Natural killer cell (primary cell): ENCODE measurements at regions not wholly inside any gene's neighbourhood (a gene's known extent, or its start where the extent isn't known, plus 50 kb on each side); places are given as distances from the start of the nearest gene placed in this dataset.

Experiments used
- ATAC-seq, 3 donors: fragments of 150-1000 bp in 2 of 3; fragments of 200-7000 bp in 1 of 3; cut with Tn5 transposase; 1 replicate in 1 of 3; 2 replicates in 2 of 3; pipeline ENCODE4 v1.10.0; 2021; ENCODE audit warnings: mild to moderate bottlenecking in 2 of 3, moderate library complexity in 2 of 3
- DNase-seq, 2 donors: peaks; one replicate each; pipeline versions ENCODE4 v3.0.0 to v3.0.0-alpha.2; 2013 to 2021; ENCODE audit warnings: mixed read lengths in 1 of 2
- H3K27ac ChIP-seq: one replicate; pipeline ENCODE4 v1.5.1; 2013; ENCODE audit warnings: mild to moderate bottlenecking, low read length
- H3K27me3 ChIP-seq: one replicate; pipeline ENCODE4 v1.6.1; 2013; ENCODE audit warnings: low read length; ENCODE audit not compliant: control insufficient read depth, insufficient read depth
- H3K36me3 ChIP-seq: one replicate; pipeline ENCODE4 v1.6.1; 2013; ENCODE audit warnings: low read length; ENCODE audit not compliant: control insufficient read depth, insufficient read depth
- H3K4me1 ChIP-seq: one replicate; pipeline ENCODE4 v1.6.1; 2013; ENCODE audit warnings: low read length; ENCODE audit not compliant: control insufficient read depth, insufficient read depth
- H3K4me3 ChIP-seq: one replicate; pipeline ENCODE4 v1.5.1; 2013; ENCODE audit warnings: low read length
- H3K9me3 ChIP-seq: one replicate; pipeline ENCODE4 v1.6.1; 2013; ENCODE audit warnings: low read length; ENCODE audit not compliant: control insufficient read depth, insufficient read depth
- H3K27ac Mint-ChIP-seq, 2 donors: one replicate each; pipeline ENCODE4 v1.8.0; 2022; ENCODE audit warnings: mild to moderate bottlenecking in 2 of 2, mixed read lengths in 2 of 2, moderate library complexity in 1 of 2
- H3K27me3 Mint-ChIP-seq, 2 donors: one replicate each; pipeline ENCODE4 v1.8.0; 2022; ENCODE audit warnings: low read depth in 2 of 2, mixed read lengths in 2 of 2
- H3K36me3 Mint-ChIP-seq: one replicate; pipeline ENCODE4 v1.8.0; 2022; ENCODE audit warnings: mixed read lengths
- H3K4me1 Mint-ChIP-seq, 2 donors: one replicate each; pipeline ENCODE4 v1.8.0; 2022; ENCODE audit warnings: mixed read lengths in 2 of 2
- H3K4me3 Mint-ChIP-seq: one replicate; pipeline ENCODE4 v1.8.0; 2022; ENCODE audit warnings: mild to moderate bottlenecking, moderate library complexity, mixed read lengths
- H3K9me3 Mint-ChIP-seq, 2 donors: one replicate each; pipeline ENCODE4 v1.8.0; 2022; ENCODE audit warnings: mixed read lengths in 2 of 2
- WGBS: methylation state at CpG from one replicate; pipeline ENCODE4 v1.1.7; 2013; ENCODE audit warnings: missing lambda C conversion rate; ENCODE audit not compliant: insufficient coverage; 5-methylcytosine and 5-hydroxymethylcytosine counted together
- intact Hi-C: fragments of 100-400 bp; cut with micrococcal nuclease; formaldehyde crosslinking; loops from one replicate; pipeline ENCODE4 v1.14.2; 2022
- TF ChIP-seq, protein P1 (sequence below): fragments of 200-600 bp; IDR thresholded peaks from one replicate; pipeline ENCODE4 v1.8.0; 2022; ENCODE audit warnings: antibody characterized with exemption

DNA sequence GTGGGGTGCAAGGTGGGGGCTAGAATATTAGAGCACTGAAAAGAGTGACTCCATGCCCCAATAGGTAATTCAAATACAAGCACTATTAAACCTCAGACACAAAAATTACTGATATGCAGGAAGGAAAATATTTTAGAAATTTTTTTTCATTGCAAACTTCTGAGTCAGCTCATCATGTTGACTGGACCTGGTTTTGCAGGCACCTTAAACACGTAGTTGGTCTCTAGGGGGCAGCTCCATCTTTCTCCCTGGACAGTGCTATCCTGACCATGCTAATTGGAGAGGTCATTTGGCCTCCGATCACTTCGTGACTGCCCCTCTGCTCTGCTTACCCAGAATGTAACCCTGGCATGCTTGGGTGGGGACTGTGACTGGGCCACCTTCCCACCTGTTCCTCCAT, 368.4 kb upstream of the MKI67 start:
- 83% methylated on average over 3 of the region's 3 CpGs for WGBS
- Histone ChIP-seq H3K4me1 (no peaks in the 10 kb centered on the region), H3K27ac (no peak overlapping the region), H3K4me3 (no peak overlapping the region), H3K27me3 (no peaks in the 10 kb centered on the region), H3K36me3 (no peaks in the 10 kb centered on the region), H3K9me3 (no peaks in the 10 kb centered on the region)
- TF ChIP-seq, protein P1, sequence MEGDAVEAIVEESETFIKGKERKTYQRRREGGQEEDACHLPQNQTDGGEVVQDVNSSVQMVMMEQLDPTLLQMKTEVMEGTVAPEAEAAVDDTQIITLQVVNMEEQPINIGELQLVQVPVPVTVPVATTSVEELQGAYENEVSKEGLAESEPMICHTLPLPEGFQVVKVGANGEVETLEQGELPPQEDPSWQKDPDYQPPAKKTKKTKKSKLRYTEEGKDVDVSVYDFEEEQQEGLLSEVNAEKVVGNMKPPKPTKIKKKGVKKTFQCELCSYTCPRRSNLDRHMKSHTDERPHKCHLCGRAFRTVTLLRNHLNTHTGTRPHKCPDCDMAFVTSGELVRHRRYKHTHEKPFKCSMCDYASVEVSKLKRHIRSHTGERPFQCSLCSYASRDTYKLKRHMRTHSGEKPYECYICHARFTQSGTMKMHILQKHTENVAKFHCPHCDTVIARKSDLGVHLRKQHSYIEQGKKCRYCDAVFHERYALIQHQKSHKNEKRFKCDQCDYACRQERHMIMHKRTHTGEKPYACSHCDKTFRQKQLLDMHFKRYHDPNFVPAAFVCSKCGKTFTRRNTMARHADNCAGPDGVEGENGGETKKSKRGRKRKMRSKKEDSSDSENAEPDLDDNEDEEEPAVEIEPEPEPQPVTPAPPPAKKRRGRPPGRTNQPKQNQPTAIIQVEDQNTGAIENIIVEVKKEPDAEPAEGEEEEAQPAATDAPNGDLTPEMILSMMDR: no peak
- intact Hi-C loops: no loop called here
- H3K9me3 Mint-ChIP-seq: no peaks in the 10 kb centered on the region
- H3K27ac Mint-ChIP-seq: no peak overlapping the region
- ATAC-seq (no peak), DNase-seq (no peak)
- no peaks in the 10 kb centered on the region for H3K4me1 Mint-ChIP-seq
- H3K27me3 Mint-ChIP-seq: no peaks in the 10 kb centered on the region
- H3K4me3 Mint-ChIP-seq: no peak overlapping the region
- H3K36me3 Mint-ChIP-seq: no peaks in the 10 kb centered on the region

DNA sequence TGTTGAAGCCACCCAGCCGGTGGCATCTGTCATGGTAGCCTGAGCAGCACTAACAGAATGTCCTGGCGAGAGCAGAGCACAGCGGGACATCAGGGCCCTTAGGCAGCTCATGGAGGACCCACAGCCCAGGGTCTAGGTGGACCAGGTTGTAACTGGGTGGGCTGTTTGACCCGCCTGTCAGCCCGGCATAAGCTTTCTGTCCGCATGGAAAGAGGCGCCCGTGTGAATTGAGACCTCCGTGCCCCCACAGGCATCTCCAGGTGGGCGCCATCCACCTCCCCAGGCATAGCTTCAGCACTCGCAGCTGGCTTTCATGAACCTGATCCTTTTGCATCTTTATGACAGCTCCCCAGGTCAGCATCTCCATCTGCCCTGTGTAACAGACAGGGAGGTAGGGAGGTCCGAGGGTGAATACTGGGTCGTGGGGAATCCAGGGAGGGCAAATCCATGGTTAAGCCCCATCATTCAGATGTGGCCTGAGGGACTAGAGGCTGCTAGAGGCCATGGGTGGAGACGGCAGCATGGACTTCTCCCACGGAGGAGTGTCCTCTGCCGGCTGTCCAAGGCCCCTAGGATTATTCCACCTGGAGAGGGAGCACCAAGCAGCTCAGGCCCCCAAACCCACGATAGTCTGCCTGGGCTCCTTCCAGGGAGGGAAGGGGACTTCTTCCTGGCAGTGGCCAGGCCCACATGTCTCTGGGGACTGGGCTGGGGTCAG, 371.6 kb upstream of the MKI67 start:
- Histone ChIP-seq H3K9me3 (no peaks in the 10 kb centered on the region), H3K4me1 (no peaks in the 10 kb centered on the region), H3K36me3 (no peaks in the 10 kb centered on the region), H3K27ac (no peak overlapping the region), H3K4me3 (no peak overlapping the region), H3K27me3 (no peaks in the 10 kb centered on the region)
- H3K4me3 Mint-ChIP-seq: no peak overlapping the region
- no peak overlapping the region for H3K27ac Mint-ChIP-seq
- TF ChIP-seq, protein P1: no peak
- intact Hi-C loops: no loop called here
- H3K9me3 Mint-ChIP-seq: no peaks in the 10 kb centered on the region
- H3K36me3 Mint-ChIP-seq: no peaks in the 10 kb centered on the region
- no peaks in the 10 kb centered on the region for H3K4me1 Mint-ChIP-seq
- H3K27me3 Mint-ChIP-seq: no peaks in the 10 kb centered on the region
- ATAC-seq: no peak
- WGBS: 89% methylated on average over 17 of the region's 17 CpGs
- DNase-seq: no peak

DNA sequence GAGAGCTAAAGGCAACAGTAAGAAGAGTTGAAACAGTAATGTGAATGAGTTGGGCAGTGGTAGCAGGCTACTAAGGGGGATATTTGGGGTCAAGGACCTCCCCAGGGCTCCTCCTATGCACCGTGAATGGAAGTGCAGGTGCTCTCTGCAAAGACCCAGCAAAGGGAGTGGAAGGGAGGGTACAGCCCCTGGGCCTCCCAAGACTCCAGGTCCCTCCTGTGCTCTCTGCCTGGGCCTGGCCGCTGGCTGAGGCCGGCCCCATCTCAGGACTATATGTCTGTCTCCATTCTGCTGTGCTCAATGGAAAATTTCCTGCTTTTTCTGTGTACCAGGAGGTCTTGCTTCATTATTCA, 372.1 kb upstream of the MKI67 start:
- no peak for ATAC-seq
- Mint-ChIP-seq H3K27ac (no peak overlapping the region), H3K9me3 (no peaks in the 10 kb centered on the region)

More for the DNA sequence above, 372.1 kb upstream of the MKI67 start:
- Histone ChIP-seq H3K4me1 (no peaks in the 10 kb centered on the region), H3K27ac (no peak overlapping the region), H3K4me3 (no peak overlapping the region), H3K27me3 (no peaks in the 10 kb centered on the region), H3K9me3 (no peaks in the 10 kb centered on the region), H3K36me3 (no peaks in the 10 kb centered on the region)
- WGBS: 79% methylated on average over 3 of the region's 3 CpGs
- intact Hi-C loops: no loop called here
- TF ChIP-seq, protein P1: no peak
- H3K4me1 Mint-ChIP-seq: no peaks in the 10 kb centered on the region
- H3K4me3 Mint-ChIP-seq: no peak overlapping the region
- H3K36me3 Mint-ChIP-seq: no peaks in the 10 kb centered on the region
- no peaks in the 10 kb centered on the region for H3K27me3 Mint-ChIP-seq
- DNase-seq: no peak
